WTC11 (cell line): ENCODE measurements at regions not wholly inside any gene's neighbourhood (a gene's known extent, or its start where the extent isn't known, plus 50 kb on each side); places are given as distances from the start of the nearest gene placed in this dataset.

Experiments
- CBFB ChIP-seq: sonication (generic); formaldehyde crosslinking; IDR thresholded peaks from 2 replicates; pipeline ENCODE4 v1.8.1; 2022; ENCODE audit warnings: mild to moderate bottlenecking, low read depth, missing genetic modification reagents
- JUN ChIP-seq: sonication (generic); formaldehyde crosslinking; IDR thresholded peaks from 2 replicates; pipeline ENCODE4 v1.8.0; 2023; ENCODE audit warnings: mild to moderate bottlenecking, missing genetic modification reagents
- SMAD3 ChIP-seq: sonication (generic); formaldehyde crosslinking; IDR thresholded peaks from 2 replicates; pipeline ENCODE4 v1.8.0; 2022; ENCODE audit warnings: missing genetic modification reagents, mild to moderate bottlenecking, borderline replicate concordance
- SMAD4 ChIP-seq: sonication (generic); formaldehyde crosslinking; IDR thresholded peaks from 2 replicates; pipeline ENCODE4 v1.8.0; 2022; ENCODE audit warnings: mild to moderate bottlenecking, missing genetic modification reagents
- SOX15 ChIP-seq: fragments of 250-450 bp; sonication (Bioruptor Pico); IDR thresholded peaks from 2 replicates; pipeline ENCODE4 v1.9.0; 2021; ENCODE audit warnings: mild to moderate bottlenecking
- ZNF232 ChIP-seq: sonication (generic); formaldehyde crosslinking; IDR thresholded peaks from 2 replicates; pipeline ENCODE4 v1.8.0; 2022; ENCODE audit warnings: mild to moderate bottlenecking, missing genetic modification reagents
- ZNF416 ChIP-seq: fragments of 250-450 bp; sonication (Bioruptor Pico); IDR thresholded peaks from 2 replicates; pipeline ENCODE4 v1.9.0; 2021; ENCODE audit warnings: mild to moderate bottlenecking, inconsistent platforms
- TF ChIP-seq, protein P1 (sequence below): sonication (generic); formaldehyde crosslinking; IDR thresholded peaks from 2 replicates; pipeline ENCODE4 v1.8.1; 2023; ENCODE audit warnings: mild to moderate bottlenecking, missing genetic modification reagents, borderline replicate concordance
- TF ChIP-seq, protein P2 (sequence below): sonication (generic); formaldehyde crosslinking; IDR thresholded peaks from 2 replicates; pipeline ENCODE4 v1.8.0; 2023; ENCODE audit warnings: mild to moderate bottlenecking, missing genetic modification reagents
- TF ChIP-seq, protein P3 (sequence below): fragments of 200-600 bp; IDR thresholded peaks from 2 replicates; pipeline ENCODE4 v1.8.0; 2022; ENCODE audit warnings: antibody characterized with exemption
- TF ChIP-seq, protein P4 (sequence below): sonication (generic); formaldehyde crosslinking; IDR thresholded peaks from 2 replicates; pipeline ENCODE4 v1.8.0; 2022; ENCODE audit warnings: mild to moderate bottlenecking, missing genetic modification reagents

DNA sequence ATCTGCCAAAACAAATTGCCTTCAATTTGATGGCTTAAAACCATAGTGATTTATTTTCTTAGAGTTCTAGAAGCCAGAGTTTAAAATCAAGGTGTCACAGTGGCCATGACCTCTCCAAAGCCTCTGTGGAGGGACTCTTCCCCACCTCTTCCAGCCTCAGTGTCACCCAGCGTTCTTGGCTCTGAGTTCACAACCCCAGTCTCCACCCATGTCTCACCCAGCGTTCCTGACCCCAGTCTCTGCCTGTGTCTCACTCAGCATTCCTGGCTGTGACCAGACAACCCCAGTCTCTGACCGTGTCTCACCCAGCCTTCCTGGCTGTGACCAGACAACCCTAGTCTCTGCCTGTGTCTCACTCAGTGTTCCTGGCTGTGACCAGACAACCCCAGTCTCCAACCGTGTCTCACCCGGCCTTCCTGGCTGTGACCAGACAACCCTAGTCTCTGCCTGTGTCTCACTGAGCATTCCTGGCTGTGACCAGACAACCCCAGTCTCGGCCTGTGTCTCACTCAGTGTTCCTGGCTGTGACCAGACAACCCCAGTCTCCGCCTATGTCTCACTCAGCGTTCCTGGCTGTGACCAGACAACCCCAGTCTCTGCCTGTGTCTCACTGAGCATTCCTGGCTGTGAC, 299.3 kb downstream of the GALR1 start:
- TF ChIP-seq, protein P1, sequence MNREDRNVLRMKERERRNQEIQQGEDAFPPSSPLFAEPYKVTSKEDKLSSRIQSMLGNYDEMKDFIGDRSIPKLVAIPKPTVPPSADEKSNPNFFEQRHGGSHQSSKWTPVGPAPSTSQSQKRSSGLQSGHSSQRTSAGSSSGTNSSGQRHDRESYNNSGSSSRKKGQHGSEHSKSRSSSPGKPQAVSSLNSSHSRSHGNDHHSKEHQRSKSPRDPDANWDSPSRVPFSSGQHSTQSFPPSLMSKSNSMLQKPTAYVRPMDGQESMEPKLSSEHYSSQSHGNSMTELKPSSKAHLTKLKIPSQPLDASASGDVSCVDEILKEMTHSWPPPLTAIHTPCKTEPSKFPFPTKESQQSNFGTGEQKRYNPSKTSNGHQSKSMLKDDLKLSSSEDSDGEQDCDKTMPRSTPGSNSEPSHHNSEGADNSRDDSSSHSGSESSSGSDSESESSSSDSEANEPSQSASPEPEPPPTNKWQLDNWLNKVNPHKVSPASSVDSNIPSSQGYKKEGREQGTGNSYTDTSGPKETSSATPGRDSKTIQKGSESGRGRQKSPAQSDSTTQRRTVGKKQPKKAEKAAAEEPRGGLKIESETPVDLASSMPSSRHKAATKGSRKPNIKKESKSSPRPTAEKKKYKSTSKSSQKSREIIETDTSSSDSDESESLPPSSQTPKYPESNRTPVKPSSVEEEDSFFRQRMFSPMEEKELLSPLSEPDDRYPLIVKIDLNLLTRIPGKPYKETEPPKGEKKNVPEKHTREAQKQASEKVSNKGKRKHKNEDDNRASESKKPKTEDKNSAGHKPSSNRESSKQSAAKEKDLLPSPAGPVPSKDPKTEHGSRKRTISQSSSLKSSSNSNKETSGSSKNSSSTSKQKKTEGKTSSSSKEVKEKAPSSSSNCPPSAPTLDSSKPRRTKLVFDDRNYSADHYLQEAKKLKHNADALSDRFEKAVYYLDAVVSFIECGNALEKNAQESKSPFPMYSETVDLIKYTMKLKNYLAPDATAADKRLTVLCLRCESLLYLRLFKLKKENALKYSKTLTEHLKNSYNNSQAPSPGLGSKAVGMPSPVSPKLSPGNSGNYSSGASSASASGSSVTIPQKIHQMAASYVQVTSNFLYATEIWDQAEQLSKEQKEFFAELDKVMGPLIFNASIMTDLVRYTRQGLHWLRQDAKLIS (CRISPR knock-in tag), result no peak
- no peak for TF ChIP-seq ZNF232 (CRISPR knock-in tag)
- TF ChIP-seq SMAD4 (CRISPR knock-in tag), result no peak
- TF ChIP-seq CBFB, result no peak
- TF ChIP-seq, protein P2, sequence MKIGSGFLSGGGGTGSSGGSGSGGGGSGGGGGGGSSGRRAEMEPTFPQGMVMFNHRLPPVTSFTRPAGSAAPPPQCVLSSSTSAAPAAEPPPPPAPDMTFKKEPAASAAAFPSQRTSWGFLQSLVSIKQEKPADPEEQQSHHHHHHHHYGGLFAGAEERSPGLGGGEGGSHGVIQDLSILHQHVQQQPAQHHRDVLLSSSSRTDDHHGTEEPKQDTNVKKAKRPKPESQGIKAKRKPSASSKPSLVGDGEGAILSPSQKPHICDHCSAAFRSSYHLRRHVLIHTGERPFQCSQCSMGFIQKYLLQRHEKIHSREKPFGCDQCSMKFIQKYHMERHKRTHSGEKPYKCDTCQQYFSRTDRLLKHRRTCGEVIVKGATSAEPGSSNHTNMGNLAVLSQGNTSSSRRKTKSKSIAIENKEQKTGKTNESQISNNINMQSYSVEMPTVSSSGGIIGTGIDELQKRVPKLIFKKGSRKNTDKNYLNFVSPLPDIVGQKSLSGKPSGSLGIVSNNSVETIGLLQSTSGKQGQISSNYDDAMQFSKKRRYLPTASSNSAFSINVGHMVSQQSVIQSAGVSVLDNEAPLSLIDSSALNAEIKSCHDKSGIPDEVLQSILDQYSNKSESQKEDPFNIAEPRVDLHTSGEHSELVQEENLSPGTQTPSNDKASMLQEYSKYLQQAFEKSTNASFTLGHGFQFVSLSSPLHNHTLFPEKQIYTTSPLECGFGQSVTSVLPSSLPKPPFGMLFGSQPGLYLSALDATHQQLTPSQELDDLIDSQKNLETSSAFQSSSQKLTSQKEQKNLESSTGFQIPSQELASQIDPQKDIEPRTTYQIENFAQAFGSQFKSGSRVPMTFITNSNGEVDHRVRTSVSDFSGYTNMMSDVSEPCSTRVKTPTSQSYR (CRISPR knock-in tag), result no peak
- TF ChIP-seq JUN, result no peak
- TF ChIP-seq, protein P3, sequence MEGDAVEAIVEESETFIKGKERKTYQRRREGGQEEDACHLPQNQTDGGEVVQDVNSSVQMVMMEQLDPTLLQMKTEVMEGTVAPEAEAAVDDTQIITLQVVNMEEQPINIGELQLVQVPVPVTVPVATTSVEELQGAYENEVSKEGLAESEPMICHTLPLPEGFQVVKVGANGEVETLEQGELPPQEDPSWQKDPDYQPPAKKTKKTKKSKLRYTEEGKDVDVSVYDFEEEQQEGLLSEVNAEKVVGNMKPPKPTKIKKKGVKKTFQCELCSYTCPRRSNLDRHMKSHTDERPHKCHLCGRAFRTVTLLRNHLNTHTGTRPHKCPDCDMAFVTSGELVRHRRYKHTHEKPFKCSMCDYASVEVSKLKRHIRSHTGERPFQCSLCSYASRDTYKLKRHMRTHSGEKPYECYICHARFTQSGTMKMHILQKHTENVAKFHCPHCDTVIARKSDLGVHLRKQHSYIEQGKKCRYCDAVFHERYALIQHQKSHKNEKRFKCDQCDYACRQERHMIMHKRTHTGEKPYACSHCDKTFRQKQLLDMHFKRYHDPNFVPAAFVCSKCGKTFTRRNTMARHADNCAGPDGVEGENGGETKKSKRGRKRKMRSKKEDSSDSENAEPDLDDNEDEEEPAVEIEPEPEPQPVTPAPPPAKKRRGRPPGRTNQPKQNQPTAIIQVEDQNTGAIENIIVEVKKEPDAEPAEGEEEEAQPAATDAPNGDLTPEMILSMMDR, result no peak
- TF ChIP-seq SMAD3 (CRISPR knock-in tag), result no peak
- TF ChIP-seq ZNF416 (CRISPR knock-in tag), result no peak
- no peak for TF ChIP-seq SOX15 (CRISPR knock-in tag)
- TF ChIP-seq, protein P4, sequence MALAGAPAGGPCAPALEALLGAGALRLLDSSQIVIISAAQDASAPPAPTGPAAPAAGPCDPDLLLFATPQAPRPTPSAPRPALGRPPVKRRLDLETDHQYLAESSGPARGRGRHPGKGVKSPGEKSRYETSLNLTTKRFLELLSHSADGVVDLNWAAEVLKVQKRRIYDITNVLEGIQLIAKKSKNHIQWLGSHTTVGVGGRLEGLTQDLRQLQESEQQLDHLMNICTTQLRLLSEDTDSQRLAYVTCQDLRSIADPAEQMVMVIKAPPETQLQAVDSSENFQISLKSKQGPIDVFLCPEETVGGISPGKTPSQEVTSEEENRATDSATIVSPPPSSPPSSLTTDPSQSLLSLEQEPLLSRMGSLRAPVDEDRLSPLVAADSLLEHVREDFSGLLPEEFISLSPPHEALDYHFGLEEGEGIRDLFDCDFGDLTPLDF, result no peak
